DOHH2 (cell line): ENCODE measurements at regions not wholly inside any gene's neighbourhood (a gene's known extent, or its start where the extent isn't known, plus 50 kb on each side); places are given as distances from the start of the nearest gene placed in this dataset.
"Not testable (repeated sequence)": the region's sequence is repeated elsewhere in the genome, so short reads cannot be mapped to it uniquely, and the experiment has no call there.

Experiments used
- H3F3A ChIP-seq: fragments of 200-600 bp; sonication (generic), shearing (Covaris generic); 2 replicates; pipeline ENCODE4 v1.6.0; 2016; ENCODE audit warnings: antibody characterized with exemption, mild to moderate bottlenecking; ENCODE audit not compliant: control insufficient read depth, insufficient read depth
- H3K27ac ChIP-seq: fragments of 200-600 bp; sonication (generic); 2 replicates; pipeline ENCODE4 v1.5.1; 2014; ENCODE audit warnings: low read depth, mild to moderate bottlenecking, low read length, moderate library complexity
- H3K27me3 ChIP-seq: fragments of 200-600 bp; sonication (generic); 2 replicates; pipeline ENCODE4 v1.6.1; 2014; ENCODE audit warnings: mild to moderate bottlenecking, low read length, mixed read lengths; ENCODE audit not compliant: control insufficient read depth
- H3K36me3 ChIP-seq: fragments of 200-600 bp; sonication (generic); 2 replicates; pipeline ENCODE4 v1.6.1; 2014; ENCODE audit warnings: mild to moderate bottlenecking, low read length, moderate library complexity, mixed read lengths; ENCODE audit not compliant: control insufficient read depth
- H3K4me1 ChIP-seq: fragments of 200-600 bp; sonication (generic); 2 replicates; pipeline ENCODE4 v1.6.1; 2014; ENCODE audit warnings: mild to moderate bottlenecking, low read length, mixed read lengths; ENCODE audit not compliant: control insufficient read depth
- H3K4me2 ChIP-seq: fragments of 200-600 bp; sonication (generic); 2 replicates; pipeline ENCODE4 v1.6.0; 2014; ENCODE audit warnings: mild to moderate bottlenecking, low read length, moderate library complexity
- H3K4me3 ChIP-seq: fragments of 200-600 bp; sonication (generic); 2 replicates; pipeline ENCODE4 v1.5.1; 2014; ENCODE audit warnings: mild to moderate bottlenecking, low read length, mixed read lengths
- H3K79me2 ChIP-seq: fragments of 200-600 bp; sonication (generic); 2 replicates; pipeline ENCODE4 v1.6.1; 2014; ENCODE audit warnings: mild to moderate bottlenecking, low read length, mixed read lengths; ENCODE audit not compliant: control insufficient read depth
- H3K9me2 ChIP-seq: fragments of 200-600 bp; sonication (generic); replicated peaks from 2 replicates; pipeline ENCODE4 v1.6.1; 2014; ENCODE audit warnings: mild to moderate bottlenecking, low read length, mixed read lengths; ENCODE audit not compliant: control insufficient read depth
- H3K9me3 ChIP-seq: fragments of 200-600 bp; sonication (generic); 2 replicates; pipeline ENCODE4 v1.6.1; 2014; ENCODE audit warnings: antibody characterized with exemption, low read length, mixed read lengths; ENCODE audit not compliant: control insufficient read depth, insufficient read depth
- H4K20me1 ChIP-seq: fragments of 200-600 bp; sonication (generic); 2 replicates; pipeline ENCODE4 v1.6.0; 2014; ENCODE audit warnings: low read depth, mild to moderate bottlenecking, antibody characterized with exemption, low read length, moderate library complexity; ENCODE audit not compliant: control insufficient read depth, insufficient read depth
- CTCF ChIP-seq: fragments of 200-600 bp; sonication (generic); IDR thresholded peaks from one replicate; pipeline ENCODE4 v1.5.1; 2014; ENCODE audit warnings: antibody characterized with exemption, mild to moderate bottlenecking, low read depth, low read length; ENCODE audit not compliant: poor library complexity, severe bottlenecking
- EZH2phosphoT487 ChIP-seq: fragments of 200-600 bp; sonication (generic); IDR thresholded peaks from 2 replicates; pipeline ENCODE4 v1.6.1; 2017; ENCODE audit warnings: borderline replicate concordance, mild to moderate bottlenecking, antibody characterized with exemption, low read length, moderate library complexity, mixed read lengths

DNA sequence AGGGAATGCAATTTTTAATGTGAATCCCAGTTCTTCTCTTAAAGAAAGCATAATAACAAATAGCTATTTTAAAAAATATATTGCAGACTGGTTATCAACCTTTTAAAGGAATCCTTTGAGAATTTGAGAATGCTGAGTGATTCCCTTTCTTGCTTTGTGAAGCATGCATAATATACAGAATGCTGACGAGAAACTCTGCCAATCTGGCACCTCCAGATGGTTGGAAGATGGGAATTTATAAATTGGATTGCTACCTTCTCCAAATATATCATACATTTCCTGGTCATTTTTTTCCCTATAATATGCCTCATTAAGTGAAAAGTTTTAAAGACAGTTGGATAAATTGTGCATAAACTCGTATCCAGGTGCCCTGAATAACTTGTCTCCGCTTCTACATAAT, 333.9 kb upstream of the ARPP21 start:
- Histone ChIP-seq H3K4me2 (no peak overlapping the region), H3K4me3 (no peak overlapping the region), H3K9me3 (no peaks in the 10 kb centered on the region), H3K36me3 (no peaks in the 10 kb centered on the region), H3F3A (no peaks in the 10 kb centered on the region), H3K79me2 (no peaks in the 10 kb centered on the region), H3K27ac (no peak overlapping the region), H4K20me1 (no peaks in the 10 kb centered on the region), H3K4me1 (no peaks in the 10 kb centered on the region), H3K9me2 (no peaks in the 10 kb centered on the region), H3K27me3 (no peaks in the 10 kb centered on the region)
- TF ChIP-seq CTCF (no peak), EZH2phosphoT487 (no peak)

- Histone ChIP-seq H3K79me2 (no peaks in the 10 kb centered on the region), H3K9me2 (no peaks in the 10 kb centered on the region), H3K27ac (no peak overlapping the region), H3K36me3 (no peaks in the 10 kb centered on the region), H3K4me2 (no peak overlapping the region), H3K4me1 (no peaks in the 10 kb centered on the region), H3K27me3 (no peaks in the 10 kb centered on the region), H4K20me1 (no peaks in the 10 kb centered on the region), H3K9me3 (no peaks in the 10 kb centered on the region), H3F3A (no peaks in the 10 kb centered on the region), H3K4me3 (no peak overlapping the region)
- no peak for TF ChIP-seq CTCF
- TF ChIP-seq EZH2phosphoT487: no peak
These were observed 332.0 kb upstream of the ARPP21 start for GRCh38 chr3:35307296-35307695.

GRCh38 chr3:35316841-35317240, 322.5 kb upstream of the ARPP21 start:
- not testable (repeated sequence) for H3K9me2 ChIP-seq, H3K4me3 ChIP-seq, H3K27me3 ChIP-seq, H3F3A ChIP-seq, H3K4me1 ChIP-seq, H4K20me1 ChIP-seq, H3K4me2 ChIP-seq, H3K9me3 ChIP-seq, H3K36me3 ChIP-seq, H3K27ac ChIP-seq, H3K79me2 ChIP-seq

DNA sequence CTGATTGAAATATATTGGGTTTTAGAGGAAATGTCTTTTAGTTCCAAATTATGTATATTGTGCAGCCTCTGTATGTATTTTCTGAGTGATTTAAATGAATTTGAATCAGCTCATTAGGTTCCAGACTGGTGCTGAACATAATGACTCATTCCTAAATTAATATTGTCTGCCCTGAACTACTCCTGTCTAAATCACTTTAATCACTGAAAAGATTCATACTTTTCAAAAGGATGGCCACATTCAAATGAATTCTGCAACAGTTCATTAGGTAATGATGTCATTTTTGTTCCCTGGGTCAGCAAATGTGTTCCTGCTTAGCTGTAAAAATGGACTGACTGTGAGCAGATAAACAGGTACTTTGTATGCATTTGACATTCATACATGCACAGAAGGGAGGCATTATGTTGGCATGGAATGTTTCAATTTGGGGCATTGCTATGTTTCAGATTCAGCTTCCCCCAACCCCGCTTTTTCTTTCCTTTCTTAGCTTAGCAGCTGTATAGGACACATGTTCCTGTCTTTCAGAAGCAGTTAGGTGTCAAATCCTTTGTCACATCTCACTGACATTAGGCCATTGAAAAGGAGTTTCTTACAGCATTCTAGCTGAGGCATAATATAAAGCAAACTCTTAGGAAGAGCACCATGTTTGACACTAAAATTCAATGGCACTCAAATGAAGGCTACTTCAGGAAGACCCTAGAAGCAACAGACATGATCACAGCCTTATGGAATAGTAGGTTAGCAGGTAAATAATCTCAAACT, 318.5 kb upstream of the ARPP21 start:
- no peak overlapping the region for H3K27ac ChIP-seq
- H3K36me3 ChIP-seq: no peaks in the 10 kb centered on the region
- no peak for TF ChIP-seq CTCF
- no peak for TF ChIP-seq EZH2phosphoT487
- no peaks in the 10 kb centered on the region for H3F3A ChIP-seq
- H3K27me3 ChIP-seq: no peaks in the 10 kb centered on the region
- no peaks in the 10 kb centered on the region for H3K9me3 ChIP-seq
- H3K79me2 ChIP-seq: no peaks in the 10 kb centered on the region
- no peaks in the 10 kb centered on the region for H4K20me1 ChIP-seq
- no peak overlapping the region for H3K4me3 ChIP-seq
- H3K4me1 ChIP-seq: no peaks in the 10 kb centered on the region
- no peak overlapping the region for H3K4me2 ChIP-seq
- no peaks in the 10 kb centered on the region for H3K9me2 ChIP-seq
